Kidney (tissue), 13 donors: ENCODE measurements at regions not wholly inside any gene's neighbourhood (a gene's known extent, or its start where the extent isn't known, plus 50 kb on each side); places are given as distances from the start of the nearest gene placed in this dataset.

Source experiments
- DNase-seq, 5 donors: peaks; one replicate each; pipeline ENCODE4 v3.0.0-alpha.2; 2013 to 2020
- FAIRE-seq: peaks from 2 replicates; lab custom pipeline; 2012; peaks lifted over from hg19 to GRCh38; lab: Jason Lieb, UNC
- H3K27ac ChIP-seq, 2 donors: one replicate each; pipeline ENCODE4 v1.7.0; 2013; ENCODE audit warnings: low read depth in 2 of 2, low read length in 2 of 2, inconsistent platforms in 1 of 2
- H3K27me3 ChIP-seq: one replicate; pipeline ENCODE4 v1.7.1; 2013; ENCODE audit warnings: low read length, inconsistent platforms; ENCODE audit not compliant: control insufficient read depth, insufficient read depth
- H3K36me3 ChIP-seq, 3 donors: one replicate each; pipeline versions ENCODE4 v1.7.0 to v1.7.1; 2013; ENCODE audit warnings: low read length in 3 of 3, control low read depth in 1 of 3, inconsistent platforms in 1 of 3; ENCODE audit not compliant: insufficient read depth in 3 of 3, control insufficient read depth in 2 of 3
- H3K4me1 ChIP-seq, 3 donors: one replicate each; pipeline versions ENCODE4 v1.7.0 to v1.7.1; 2013; ENCODE audit warnings: low read length in 3 of 3, inconsistent platforms in 1 of 3, low read depth in 1 of 3; ENCODE audit not compliant: control insufficient read depth in 2 of 3, insufficient read depth in 2 of 3
- H3K4me3 ChIP-seq, 3 donors: one replicate each; pipeline versions ENCODE4 v1.7.0 to v1.8.1; 2013; ENCODE audit warnings: low read length in 3 of 3, control low read depth in 1 of 3, inconsistent platforms in 1 of 3
- H3K9ac ChIP-seq, 3 donors: one replicate each; pipeline versions ENCODE4 v1.7.0 to v1.7.1; 2013; ENCODE audit warnings: low read length in 3 of 3, control low read depth in 1 of 3, inconsistent platforms in 1 of 3
- H3K9me3 ChIP-seq, 3 donors: one replicate each; pipeline versions ENCODE4 v1.7.0 to v1.7.1; 2013; ENCODE audit warnings: low read length in 3 of 3, control low read depth in 1 of 3, inconsistent platforms in 1 of 3; ENCODE audit not compliant: control insufficient read depth in 2 of 3, insufficient read depth in 1 of 3
- CTCF ChIP-seq: IDR thresholded peaks from 3 replicates; pipeline ENCODE4 v1.5.1; 2012; ENCODE audit warnings: mild to moderate bottlenecking, moderate library complexity, borderline replicate concordance; ENCODE audit not compliant: insufficient read depth; ENCODE audit errors: extremely low read depth
- intact Hi-C: fragments of 100-400 bp; cut with DNase I; formaldehyde crosslinking; loops from one replicate; pipeline ENCODE4 v1.11.1; 2022
- donor health status: control.
- donor health status: control.
- donor health status: control.
- donor health status: control.
- donor health status: control.
- donor health status: DM: yes; HTN: yes; CAD: no.
- donor health status: Normal renal cell carcinoma (clear cell type).

DNA sequence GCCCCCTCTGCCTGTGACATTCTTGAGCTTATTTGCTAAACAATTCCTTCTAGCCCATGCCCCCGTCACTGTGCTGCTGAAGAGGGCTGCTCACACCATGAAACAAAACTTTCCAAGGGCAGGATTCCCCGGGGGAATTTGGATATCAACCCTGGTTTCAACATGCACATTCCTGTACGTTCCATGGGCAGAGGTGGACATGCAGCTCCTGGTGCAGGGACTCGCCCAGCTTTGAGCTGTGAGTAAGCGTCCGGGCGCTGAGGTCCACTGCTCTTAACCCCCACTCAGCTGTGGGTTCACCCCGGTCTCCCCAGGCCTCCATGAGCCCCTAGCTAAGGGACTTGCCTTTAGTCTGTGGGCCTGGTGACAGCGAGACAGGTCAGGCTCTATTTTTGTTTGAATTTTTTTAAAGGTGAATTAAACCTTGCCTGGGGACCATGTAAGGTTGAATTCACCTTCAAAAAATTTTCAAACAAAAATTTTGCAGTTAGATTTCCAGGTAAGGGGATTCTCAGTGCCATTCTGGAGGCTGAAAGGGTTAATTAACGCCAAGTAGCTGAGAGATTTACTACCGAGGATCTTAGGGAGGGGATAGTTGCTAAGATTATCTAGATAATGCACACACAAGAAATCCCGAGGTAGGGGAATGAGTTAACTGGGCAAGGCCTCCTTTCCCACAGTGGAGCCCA lies 70.3 kb upstream of the SLC22A23 start:
- H3K4me1 ChIP-seq, result peaks cover 0 to 4% (median 0%) of the 10 kb centered on the region in 3 donors
- H3K36me3 ChIP-seq, result no peaks in the 10 kb centered on the region
- no peaks in the 10 kb centered on the region for H3K9me3 ChIP-seq
- DNase-seq, result no peak
- TF ChIP-seq CTCF, result no peak
- no peak overlapping the region for H3K9ac ChIP-seq
- FAIRE-seq, result no peak
- intact Hi-C loops, result no loop called here
- no peak overlapping the region for H3K4me3 ChIP-seq
- H3K27ac ChIP-seq, result no peak overlapping the region
- H3K27me3 ChIP-seq, result no peaks in the 10 kb centered on the region

GRCh38 chr6:3525915-3526314 lies 69.1 kb upstream of the SLC22A23 start:
- no peaks in the 10 kb centered on the region for H3K27me3 ChIP-seq
- H3K36me3 ChIP-seq, result no peaks in the 10 kb centered on the region
- peaks cover 0 to 4% (median 0%) of the 10 kb centered on the region in 3 donors for H3K4me1 ChIP-seq
- intact Hi-C loops, result no loop called here
- H3K9me3 ChIP-seq, result no peaks in the 10 kb centered on the region
- no peak overlapping the region for H3K4me3 ChIP-seq
- no peak for FAIRE-seq
- TF ChIP-seq CTCF, result no peak
- no peak overlapping the region for H3K27ac ChIP-seq
- no peak for DNase-seq
- H3K9ac ChIP-seq, result no peak overlapping the region

- Histone ChIP-seq H3K27ac (no peak overlapping the region), H3K36me3 (no peaks in the 10 kb centered on the region), H3K4me1 (peaks cover 0 to 2% (median 0%) of the 10 kb centered on the region in 3 donors), H3K4me3 (no peak overlapping the region), H3K9ac (no peak overlapping the region), H3K27me3 (no peaks in the 10 kb centered on the region), H3K9me3 (no peaks in the 10 kb centered on the region)
- no peak for TF ChIP-seq CTCF
- FAIRE-seq (no peak), DNase-seq (no peak)
- intact Hi-C loops, result no loop called here
These were observed 67.6 kb upstream of the SLC22A23 start for GRCh38 chr6:3524456-3524855.

- Histone ChIP-seq H3K27me3 (no peaks in the 10 kb centered on the region), H3K9me3 (no peaks in the 10 kb centered on the region), H3K4me1 (no peaks in the 10 kb centered on the region), H3K4me3 (no peak overlapping the region), H3K27ac (no peak overlapping the region), H3K9ac (no peak overlapping the region), H3K36me3 (no peaks in the 10 kb centered on the region)
- TF ChIP-seq CTCF, result no peak
- FAIRE-seq, result no peak
- intact Hi-C loops, result no loop called here
- no peak for DNase-seq
These were observed 67.1 kb upstream of the SLC22A23 start for GRCh38 chr6:3523966-3524365.
